ENCODE measurements at regions not wholly inside any gene's neighbourhood (a gene's known extent, or its start where the extent isn't known, plus 50 kb on each side); places are given as distances from the start of the nearest gene placed in this dataset.

DNA sequence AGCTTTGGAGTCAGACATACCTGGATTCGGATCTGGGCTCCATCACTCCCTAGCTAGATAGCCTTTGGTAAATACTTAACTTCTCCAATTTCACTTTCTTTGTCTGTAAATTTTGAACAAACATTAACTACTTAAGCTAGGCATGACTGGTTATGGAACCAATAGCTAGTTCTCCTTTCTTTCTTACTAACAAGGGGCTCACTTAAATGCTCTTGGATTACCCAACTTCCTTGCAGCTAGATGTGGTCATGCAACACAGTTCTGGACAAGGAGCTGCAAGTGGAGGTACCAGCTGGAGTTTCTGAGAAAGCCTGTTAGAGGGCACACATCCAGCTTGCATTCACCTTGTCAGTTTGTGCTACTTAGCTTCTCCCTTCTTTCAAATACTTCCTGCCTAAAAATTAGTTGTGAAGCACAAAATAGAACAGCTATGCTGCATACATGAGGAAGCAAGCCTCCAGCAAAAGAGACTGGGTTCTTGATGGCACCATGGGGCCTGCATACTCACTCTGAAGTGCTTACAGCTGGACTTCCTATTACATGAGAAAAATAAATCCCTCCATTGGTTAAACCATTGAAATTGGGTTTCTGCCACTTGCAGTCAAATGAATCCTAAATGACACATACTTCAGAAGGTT is 210.1 kb upstream of the EEA1 start:
- no peak for TF ChIP-seq SIN3A (conservative IDR thresholded peaks at IDR 0.05 in 1 of 2, IDR thresholded peaks at IDR 0.05 in 1 of 2; ENCODE audit: low read depth in 1 of 2, low read length in 2 of 2)
- TF ChIP-seq, protein P1, sequence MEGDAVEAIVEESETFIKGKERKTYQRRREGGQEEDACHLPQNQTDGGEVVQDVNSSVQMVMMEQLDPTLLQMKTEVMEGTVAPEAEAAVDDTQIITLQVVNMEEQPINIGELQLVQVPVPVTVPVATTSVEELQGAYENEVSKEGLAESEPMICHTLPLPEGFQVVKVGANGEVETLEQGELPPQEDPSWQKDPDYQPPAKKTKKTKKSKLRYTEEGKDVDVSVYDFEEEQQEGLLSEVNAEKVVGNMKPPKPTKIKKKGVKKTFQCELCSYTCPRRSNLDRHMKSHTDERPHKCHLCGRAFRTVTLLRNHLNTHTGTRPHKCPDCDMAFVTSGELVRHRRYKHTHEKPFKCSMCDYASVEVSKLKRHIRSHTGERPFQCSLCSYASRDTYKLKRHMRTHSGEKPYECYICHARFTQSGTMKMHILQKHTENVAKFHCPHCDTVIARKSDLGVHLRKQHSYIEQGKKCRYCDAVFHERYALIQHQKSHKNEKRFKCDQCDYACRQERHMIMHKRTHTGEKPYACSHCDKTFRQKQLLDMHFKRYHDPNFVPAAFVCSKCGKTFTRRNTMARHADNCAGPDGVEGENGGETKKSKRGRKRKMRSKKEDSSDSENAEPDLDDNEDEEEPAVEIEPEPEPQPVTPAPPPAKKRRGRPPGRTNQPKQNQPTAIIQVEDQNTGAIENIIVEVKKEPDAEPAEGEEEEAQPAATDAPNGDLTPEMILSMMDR (IDR thresholded peaks at IDR 0.05; ENCODE audit: control extremely low read depth in 1 of 3, insufficient read depth in 1 of 3, low read depth in 1 of 3, low read length in 3 of 3), result no peak
- no peak for TF ChIP-seq CREB1 (IDR thresholded peaks at IDR 0.05)

Measured in H1 (cell line).